ENCODE measurements at regions not wholly inside any gene's neighbourhood (a gene's known extent, or its start where the extent isn't known, plus 50 kb on each side); places are given as distances from the start of the nearest gene placed in this dataset.

GRCh38 chr11:29786092-29786491, 230.7 kb downstream of the KCNA4 start:
- Histone ChIP-seq H3K27ac (ENCODE audit: extremely low read depth, low read depth, low read length) (no peak overlapping the region), H3K4me3 (ENCODE audit: low read depth, low read length) (no peak overlapping the region), H3K36me3 (ENCODE audit: control insufficient read depth in 2 of 2, insufficient read depth in 1 of 2, low read length in 2 of 2) (no peaks in the 10 kb centered on the region), H3K9me3 (ENCODE audit: control insufficient read depth, insufficient read depth, low read depth, low read length) (no peaks in the 10 kb centered on the region), H3K4me1 (ENCODE audit: control insufficient read depth, insufficient read depth, low read length) (no peaks in the 10 kb centered on the region)
- CTCF ChIA-PET, result interaction anchor here (0.7 kb wide), 1 partner anchor 1140 kb away, joined by 4 read pairs; no protein-coding TSS in a partner anchor
- POLR2A ChIA-PET, result no interaction called here
- TF ChIP-seq YY1 (tag by site-specific recombination; IDR thresholded peaks at IDR 0.05) (no peak), TRIM28 (IDR thresholded peaks at IDR 0.05; ENCODE audit: borderline replicate concordance, low read length) (no peak), REPIN1 (tag by site-specific recombination; IDR thresholded peaks at IDR 0.05; ENCODE audit: low read depth) (no peak), SETDB1 (IDR thresholded peaks at IDR 0.05; ENCODE audit: insufficient read length, low read length) (no peak), TCF7L2 (IDR thresholded peaks at IDR 0.05; ENCODE audit: borderline replicate concordance, low read depth, low read length) (no peak)

GRCh38 chr11:29783506-29783905, 233.3 kb downstream of the KCNA4 start:
- Histone ChIP-seq H3K36me3 (ENCODE audit: control insufficient read depth in 2 of 2, insufficient read depth in 1 of 2, low read length in 2 of 2) (no peaks in the 10 kb centered on the region), H3K4me3 (ENCODE audit: low read depth, low read length) (no peak overlapping the region), H3K9me3 (ENCODE audit: control insufficient read depth, insufficient read depth, low read depth, low read length) (no peaks in the 10 kb centered on the region), H3K4me1 (ENCODE audit: control insufficient read depth, insufficient read depth, low read length) (no peaks in the 10 kb centered on the region), H3K27ac (ENCODE audit: extremely low read depth, low read depth, low read length) (no peak overlapping the region)
- CTCF ChIA-PET, result interaction anchor here (0.6 kb wide), 1 partner anchor 362 kb away, joined by 5 read pairs; no protein-coding TSS in a partner anchor
- POLR2A ChIA-PET, result no interaction called here
- no peak for TF ChIP-seq ZNF510 (tag by site-specific recombination; IDR thresholded peaks at IDR 0.05; ENCODE audit: insufficient replicate concordance)
- no peak for TF ChIP-seq ZFP69B (tag by site-specific recombination; IDR thresholded peaks at IDR 0.05)
- TF ChIP-seq REPIN1 (tag by site-specific recombination; IDR thresholded peaks at IDR 0.05; ENCODE audit: low read depth), result no peak
- TF ChIP-seq KLF16 (tag by site-specific recombination; IDR thresholded peaks at IDR 0.05), result no peak
- TF ChIP-seq OSR2 (tag by site-specific recombination; IDR thresholded peaks at IDR 0.05), result no peak
- TF ChIP-seq REST (tag by site-specific recombination; IDR thresholded peaks at IDR 0.05), result no peak
- no peak for TF ChIP-seq ZBTB26 (tag by site-specific recombination; optimal IDR thresholded peaks at IDR 0.05)
- TF ChIP-seq HOXC10 (CRISPR knock-in tag; IDR thresholded peaks at IDR 0.05), result no peak
- TF ChIP-seq ZNF362 (tag by site-specific recombination; IDR thresholded peaks at IDR 0.05), result no peak
- TF ChIP-seq ZNF211 (tag by site-specific recombination; IDR thresholded peaks at IDR 0.05; ENCODE audit: low read depth), result no peak
- TF ChIP-seq OVOL3 (tag by site-specific recombination; IDR thresholded peaks at IDR 0.05), result no peak
- TF ChIP-seq SP3 (tag by site-specific recombination; IDR thresholded peaks at IDR 0.05), result no peak
- no peak for TF ChIP-seq TSHZ1 (tag by site-specific recombination; IDR thresholded peaks at IDR 0.05; ENCODE audit: borderline replicate concordance)
